Choroid plexus epithelial cell (primary cell): ENCODE measurements at regions not wholly inside any gene's neighbourhood (a gene's known extent, or its start where the extent isn't known, plus 50 kb on each side); places are given as distances from the start of the nearest gene placed in this dataset.

Experiments
- DNase-seq: peaks from one replicate; pipeline ENCODE4 v3.0.0-alpha.2; 2010; ENCODE audit warnings: low read depth
- H3K4me3 ChIP-seq: 2 replicates; pipeline ENCODE4 v1.5.1; 2011; ENCODE audit warnings: low read depth, mild to moderate bottlenecking, control low read depth, low read length, moderate library complexity
- TF ChIP-seq, protein P1 (sequence below): conservative IDR thresholded peaks from 2 replicates; pipeline ENCODE4 v1.5.1; 2011; ENCODE audit warnings: low read depth, mild to moderate bottlenecking, control low read depth, inconsistent platforms, low read length, moderate library complexity

DNA sequence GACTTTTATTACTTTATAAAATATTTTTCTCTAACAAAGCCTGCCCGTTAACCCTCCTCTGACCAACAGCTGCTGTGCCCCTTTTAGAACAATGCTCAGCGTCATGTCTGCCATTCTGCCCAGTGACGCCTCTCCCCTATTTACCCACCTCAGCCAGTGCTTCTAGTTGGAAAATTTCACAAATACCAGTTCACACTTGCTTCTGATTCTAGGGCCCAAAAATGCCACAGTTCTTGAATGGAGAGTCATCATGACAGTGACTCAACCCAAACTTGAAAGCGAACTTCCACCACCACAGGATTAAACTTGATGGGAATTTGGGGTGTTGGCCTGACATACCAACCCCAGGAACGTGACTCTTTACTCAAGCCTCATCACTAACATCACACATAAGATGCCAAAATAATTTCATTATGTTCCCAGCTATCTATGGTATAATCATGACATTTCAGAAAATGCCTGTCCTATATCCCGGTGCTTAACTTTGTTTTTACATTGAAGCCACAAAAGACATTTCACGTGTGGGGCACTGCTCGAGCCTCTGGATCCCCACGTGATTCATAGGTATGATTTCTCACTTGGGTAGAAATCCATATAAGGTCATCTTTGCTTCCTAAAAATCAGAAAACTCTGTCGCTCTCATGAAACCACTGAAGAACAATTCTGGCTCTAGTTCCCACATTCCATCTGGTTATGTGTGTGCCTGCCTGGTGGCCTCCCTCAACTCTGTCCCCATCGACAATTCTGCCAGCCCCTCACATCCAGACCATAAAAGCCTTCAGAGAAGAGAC, 220.9 kb downstream of the ACTL7B start:
- no peak for DNase-seq
- no peak overlapping the region for H3K4me3 ChIP-seq
- TF ChIP-seq, protein P1, sequence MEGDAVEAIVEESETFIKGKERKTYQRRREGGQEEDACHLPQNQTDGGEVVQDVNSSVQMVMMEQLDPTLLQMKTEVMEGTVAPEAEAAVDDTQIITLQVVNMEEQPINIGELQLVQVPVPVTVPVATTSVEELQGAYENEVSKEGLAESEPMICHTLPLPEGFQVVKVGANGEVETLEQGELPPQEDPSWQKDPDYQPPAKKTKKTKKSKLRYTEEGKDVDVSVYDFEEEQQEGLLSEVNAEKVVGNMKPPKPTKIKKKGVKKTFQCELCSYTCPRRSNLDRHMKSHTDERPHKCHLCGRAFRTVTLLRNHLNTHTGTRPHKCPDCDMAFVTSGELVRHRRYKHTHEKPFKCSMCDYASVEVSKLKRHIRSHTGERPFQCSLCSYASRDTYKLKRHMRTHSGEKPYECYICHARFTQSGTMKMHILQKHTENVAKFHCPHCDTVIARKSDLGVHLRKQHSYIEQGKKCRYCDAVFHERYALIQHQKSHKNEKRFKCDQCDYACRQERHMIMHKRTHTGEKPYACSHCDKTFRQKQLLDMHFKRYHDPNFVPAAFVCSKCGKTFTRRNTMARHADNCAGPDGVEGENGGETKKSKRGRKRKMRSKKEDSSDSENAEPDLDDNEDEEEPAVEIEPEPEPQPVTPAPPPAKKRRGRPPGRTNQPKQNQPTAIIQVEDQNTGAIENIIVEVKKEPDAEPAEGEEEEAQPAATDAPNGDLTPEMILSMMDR = no peak

DNA sequence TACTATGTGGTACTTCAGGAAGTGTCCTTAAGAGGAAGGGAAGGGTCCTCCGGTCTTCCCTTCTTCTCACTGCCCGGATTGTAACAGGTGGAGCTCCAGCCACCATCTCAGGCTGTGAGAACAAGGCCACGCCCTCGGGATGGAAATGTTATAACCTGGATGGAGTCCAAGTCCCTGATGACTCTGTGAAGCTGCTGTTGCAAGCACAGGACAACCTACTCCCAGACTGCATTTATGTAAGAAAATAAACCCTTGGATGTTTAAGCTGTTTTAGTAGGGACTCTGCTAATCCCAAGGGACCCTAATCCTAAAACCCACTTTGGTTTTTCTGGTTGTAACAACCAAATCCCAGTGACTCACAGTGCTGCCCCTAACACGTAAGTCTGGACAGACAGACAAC, 221.6 kb downstream of the ACTL7B start:
- H3K4me3 ChIP-seq = no peak overlapping the region
- DNase-seq = peak; percentile 16
- TF ChIP-seq, protein P1 = no peak

DNA sequence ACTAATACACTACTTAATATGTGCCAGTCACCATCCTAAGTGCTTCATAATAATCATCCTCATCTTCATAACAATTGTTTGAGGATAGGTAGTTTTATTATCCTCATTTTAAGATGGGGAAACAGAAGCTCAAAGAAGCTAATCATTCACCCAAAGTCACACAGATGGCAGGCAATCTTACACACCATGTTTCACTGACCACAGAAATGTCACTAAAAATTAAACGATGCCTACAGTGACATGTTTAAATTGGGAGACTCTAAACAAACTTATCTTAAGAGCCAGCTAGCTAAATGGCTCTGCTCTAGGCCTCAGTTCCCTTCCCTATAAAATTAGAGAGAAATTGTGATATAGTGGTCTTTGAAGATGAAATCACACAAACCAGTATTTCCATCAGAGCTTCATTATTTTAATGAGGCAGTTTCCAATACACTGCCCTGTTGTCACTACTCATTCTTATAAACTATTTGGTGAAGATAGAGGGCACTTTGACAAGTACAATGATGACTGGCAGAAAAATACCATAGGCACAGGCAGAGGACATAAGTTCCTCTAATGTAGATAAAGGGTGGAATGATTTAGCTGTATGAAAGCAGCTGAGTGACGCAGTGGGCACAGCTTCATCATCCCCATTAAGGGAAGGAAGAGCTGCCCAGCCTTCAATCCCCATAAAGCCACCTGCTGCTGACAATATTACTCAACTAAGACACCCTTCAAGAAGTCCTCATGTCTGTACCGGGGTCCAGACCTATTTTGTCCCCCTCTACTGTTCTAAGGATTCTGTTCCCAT, 224.1 kb downstream of the ACTL7B start:
- no peak overlapping the region for H3K4me3 ChIP-seq
- no peak for DNase-seq
- TF ChIP-seq, protein P1 = no peak

DNA sequence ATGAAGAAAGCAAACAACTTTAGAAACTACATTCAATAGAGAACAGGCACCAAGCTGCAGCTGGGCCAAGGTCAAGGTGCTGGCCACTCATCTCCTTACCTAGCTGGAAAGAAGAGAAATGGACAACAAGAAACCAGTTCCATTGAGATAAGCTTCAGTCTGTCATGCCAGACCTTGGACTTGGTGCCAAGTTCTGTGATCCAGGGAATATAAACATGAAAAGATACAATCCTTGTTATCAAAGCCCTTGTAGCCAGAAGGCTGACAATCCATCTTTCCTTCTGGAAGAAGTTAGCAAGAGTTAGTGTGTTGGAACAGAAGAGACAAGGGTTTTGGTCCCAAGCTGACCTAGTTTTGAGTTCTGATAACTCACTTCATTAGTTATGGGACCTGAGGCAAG, 227.5 kb downstream of the ACTL7B start:
- no peak overlapping the region for H3K4me3 ChIP-seq
- TF ChIP-seq, protein P1 = no peak
- no peak for DNase-seq

DNA sequence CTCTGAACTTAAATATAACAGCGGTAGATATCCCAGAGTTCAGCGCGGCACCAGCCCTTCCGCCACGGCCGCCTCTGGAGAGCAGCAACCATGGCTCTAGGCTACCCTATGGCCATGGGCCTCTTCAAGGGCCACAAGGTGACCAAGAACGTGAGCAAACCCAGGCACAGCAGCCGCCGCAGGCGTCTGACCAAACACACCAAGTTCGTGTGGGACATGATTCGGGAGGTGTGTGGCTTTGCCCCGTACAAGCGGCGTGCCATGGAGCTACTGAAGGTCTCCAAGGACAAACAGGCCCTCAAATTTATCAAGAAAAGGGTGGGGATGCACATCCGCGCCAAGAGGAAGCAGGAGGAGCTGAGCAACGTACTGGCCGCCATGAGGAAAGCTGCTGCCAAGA, 229.0 kb downstream of the ACTL7B start:
- TF ChIP-seq, protein P1 = no peak
- DNase-seq = no peak
- no peak overlapping the region for H3K4me3 ChIP-seq

DNA sequence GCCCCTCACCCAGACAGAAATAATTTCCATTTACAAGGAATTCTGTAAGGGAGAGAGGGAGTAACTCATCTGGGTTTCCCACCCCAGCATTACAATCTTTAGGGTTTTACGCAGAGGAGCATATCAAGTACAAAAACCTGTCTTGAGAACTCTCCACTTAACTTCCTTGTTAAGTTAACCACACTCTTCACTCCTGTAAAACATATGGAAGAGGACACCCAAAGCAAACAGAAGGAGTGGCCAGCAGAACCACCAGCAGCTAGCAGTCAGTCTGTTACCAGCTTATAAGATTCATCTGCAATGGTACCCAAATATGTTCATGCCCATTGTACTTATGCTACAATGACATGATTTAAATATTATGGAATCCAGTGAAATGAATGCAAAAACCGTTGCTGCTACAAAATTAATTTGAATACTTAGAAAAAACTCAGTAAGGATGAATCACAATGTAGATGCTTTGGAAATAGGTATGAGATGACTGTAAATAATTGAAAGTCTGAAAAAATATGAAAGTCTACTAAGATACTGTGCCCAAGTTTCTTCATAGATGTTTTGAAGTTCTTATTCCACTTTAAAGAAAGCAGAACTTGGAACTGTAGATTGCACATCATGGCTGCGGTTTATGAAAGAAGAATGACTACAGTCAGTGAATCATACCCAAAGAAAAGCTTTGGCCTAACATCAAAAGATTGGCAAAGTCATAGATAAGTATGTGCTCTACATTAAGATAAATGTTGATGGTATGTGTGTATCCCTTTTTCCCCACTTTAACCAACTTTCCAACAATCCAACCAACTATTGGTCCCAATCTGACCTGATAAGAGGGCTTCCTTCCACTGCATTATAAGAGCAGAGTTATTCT, 233.6 kb downstream of the ACTL7B start:
- TF ChIP-seq, protein P1 = no peak

More for the DNA sequence above, 233.6 kb downstream of the ACTL7B start:
- DNase-seq = peak; percentile 37
- no peak overlapping the region for H3K4me3 ChIP-seq
